Endothelial cell of umbilical vein (primary cell): ENCODE measurements at regions not wholly inside any gene's neighbourhood (a gene's known extent, or its start where the extent isn't known, plus 50 kb on each side); places are given as distances from the start of the nearest gene placed in this dataset.

ENCODE experiments used
- BruUV-seq: library from RNA; stranded (reverse); fragments of 400-500 nt; replicated peaks from 2 replicates; lab custom pipeline; 2021; lab: Mats Ljungman, UMichigan
- CTCF ChIA-PET: fragments of 300-600, 350-600 bp; sonication (Branson Sonifier 250); formaldehyde crosslinking; loops from one replicate; lab custom pipeline; 2021; ENCODE audit warnings: antibody characterized with exemption, inconsistent platforms; lab: Charles Lee
- POLR2A ChIA-PET: fragments of 300-600, 350-600 bp; sonication (Branson Sonifier 250); formaldehyde crosslinking; loops from one replicate; lab custom pipeline; 2021; ENCODE audit warnings: antibody characterized with exemption, inconsistent platforms; lab: Charles Lee
- DNase-seq: peaks from one replicate; pipeline ENCODE4 v3.0.0-alpha.2; 2011; ENCODE audit warnings: low read depth, low spot score
- FAIRE-seq: peaks from 2 replicates; lab custom pipeline; 2011; peaks lifted over from hg19 to GRCh38; lab: Jason Lieb, UNC
- H2AFZ ChIP-seq: 2 replicates; pipeline ENCODE4 v1.6.0; 2012; ENCODE audit warnings: low read depth, low read length, control low read depth, inconsistent platforms
- H3K27ac ChIP-seq: 2 replicates; pipeline ENCODE4 v1.5.1; 2011; ENCODE audit warnings: low read depth, mild to moderate bottlenecking, control low read depth, low read length, moderate library complexity; ENCODE audit not compliant: insufficient read depth
- H3K27me3 ChIP-seq, 2 experiments: 2 replicates each; pipeline versions ENCODE4 v1.6.0 to v1.6.1; 2011; ENCODE audit warnings: low read length in 2 of 2, mixed read lengths in 1 of 2; ENCODE audit not compliant: control insufficient read depth in 2 of 2, insufficient read depth in 2 of 2
- H3K36me3 ChIP-seq, 2 experiments: 2 replicates in 1 of 2; 3 replicates in 1 of 2; pipeline ENCODE4 v1.5.1; 2011; ENCODE audit warnings: low read length in 2 of 2, mild to moderate bottlenecking in 1 of 2, moderate library complexity in 1 of 2; ENCODE audit not compliant: control insufficient read depth in 2 of 2, insufficient read depth in 2 of 2; ENCODE audit errors: extremely low read depth in 1 of 2
- H3K4me1 ChIP-seq: 3 replicates; pipeline ENCODE4 v1.5.1; 2011; ENCODE audit warnings: mild to moderate bottlenecking, low read length; ENCODE audit not compliant: control insufficient read depth, insufficient read depth; ENCODE audit errors: extremely low read depth
- H3K4me2 ChIP-seq: 2 replicates; pipeline ENCODE4 v1.6.1; 2011; ENCODE audit warnings: low read length, control low read depth, mixed read lengths; ENCODE audit not compliant: insufficient read depth
- H3K4me3 ChIP-seq, 3 experiments: fragments of 200-600 bp in 1 of 3; sonication (generic), shearing (Covaris generic) in 1 of 3; replicated peaks in 1 of 3; 2 replicates each; pipeline ENCODE4 v1.5.1; 2011 to 2016; ENCODE audit warnings: control low read depth in 3 of 3, low read length in 3 of 3, mild to moderate bottlenecking in 2 of 3, inconsistent platforms in 1 of 3, low read depth in 1 of 3, moderate library complexity in 1 of 3; ENCODE audit not compliant: insufficient read depth in 1 of 3
- H3K79me2 ChIP-seq: 2 replicates; pipeline ENCODE4 v1.6.0; 2012; ENCODE audit warnings: low read length, inconsistent platforms; ENCODE audit not compliant: control insufficient read depth, insufficient read depth
- H3K9ac ChIP-seq: replicated peaks from 2 replicates; pipeline ENCODE3; 2011; ENCODE audit warnings: low read length, control low read depth; ENCODE audit not compliant: insufficient read depth; ENCODE audit errors: extremely low read depth
- H3K9me1 ChIP-seq: replicated peaks from 3 replicates; pipeline ENCODE4 v1.6.0; 2011; ENCODE audit warnings: mild to moderate bottlenecking, low read length; ENCODE audit not compliant: control insufficient read depth, insufficient read depth; ENCODE audit errors: extremely low read depth
- H3K9me3 ChIP-seq: replicated peaks from 2 replicates; pipeline ENCODE4 v1.5.1; 2012; ENCODE audit warnings: low read length, inconsistent platforms; ENCODE audit not compliant: control insufficient read depth, insufficient read depth
- H4K20me1 ChIP-seq: replicated peaks from 2 replicates; pipeline ENCODE3; 2011; ENCODE audit warnings: mild to moderate bottlenecking, low read length; ENCODE audit not compliant: control insufficient read depth, insufficient read depth; ENCODE audit errors: extremely low read depth
- CTCF ChIP-seq, 2 donors: IDR thresholded peaks; 1 replicate in 1 of 2; 2 replicates in 1 of 2; pipeline ENCODE4 v1.5.1; 2011; ENCODE audit warnings: low read length in 2 of 2, mild to moderate bottlenecking in 2 of 2, moderate library complexity in 2 of 2, control low read depth in 1 of 2, inconsistent platforms in 1 of 2, low read depth in 1 of 2; ENCODE audit not compliant: insufficient read depth in 1 of 2; ENCODE audit errors: extremely low read depth in 1 of 2
- EZH2 ChIP-seq: IDR thresholded peaks from 2 replicates; pipeline ENCODE4 v1.6.1; 2012; ENCODE audit warnings: borderline replicate concordance, low read depth, mild to moderate bottlenecking, moderate library complexity, low read length, inconsistent platforms; ENCODE audit not compliant: severe bottlenecking
- FOS ChIP-seq: IDR thresholded peaks from 2 replicates; pipeline ENCODE4 v1.6.1; 2011; ENCODE audit warnings: mild to moderate bottlenecking, low read length, moderate library complexity, borderline replicate concordance; ENCODE audit not compliant: insufficient read depth
- GATA2 ChIP-seq: IDR thresholded peaks from 2 replicates; pipeline ENCODE4 v1.7.0; 2011; ENCODE audit warnings: low read depth, mild to moderate bottlenecking, moderate library complexity, mixed read lengths, low read length; ENCODE audit not compliant: insufficient read length, insufficient read depth
- JUN ChIP-seq: IDR thresholded peaks from 2 replicates; pipeline ENCODE4 v1.6.1; 2011; ENCODE audit warnings: borderline replicate concordance, low read depth; ENCODE audit not compliant: insufficient read length, insufficient read depth
- MAX ChIP-seq: IDR thresholded peaks from 2 replicates; pipeline ENCODE4 v1.6.1; 2011; ENCODE audit not compliant: insufficient read depth, insufficient read length
- MYC ChIP-seq: IDR thresholded peaks from one replicate; pipeline ENCODE4 v1.6.1; 2011; ENCODE audit warnings: mild to moderate bottlenecking, low read depth, low read length
- POLR2A ChIP-seq: IDR thresholded peaks from 2 replicates; pipeline ENCODE4 v1.6.1; 2012; ENCODE audit warnings: low read depth, mild to moderate bottlenecking, control low read depth, low read length
- POLR2AphosphoS5 ChIP-seq: IDR thresholded peaks from 2 replicates; pipeline ENCODE4 v1.6.1; 2012; ENCODE audit warnings: low read depth, mild to moderate bottlenecking, control low read depth, low read length, moderate library complexity; ENCODE audit not compliant: insufficient read depth
- dilution Hi-C: fragments of 300-500 bp; cut with MboI; formaldehyde crosslinking; loops from one replicate; pipeline ENCODE4 v1.15.0; 2019; ENCODE audit warnings: low sequenced_read_pairs; ENCODE audit not compliant: extremely low pct_ligation_motif_present
- intact Hi-C: fragments of 100-400 bp; cut with micrococcal nuclease; formaldehyde crosslinking; loops from one replicate; pipeline ENCODE4 v1.10.0; 2022

DNA sequence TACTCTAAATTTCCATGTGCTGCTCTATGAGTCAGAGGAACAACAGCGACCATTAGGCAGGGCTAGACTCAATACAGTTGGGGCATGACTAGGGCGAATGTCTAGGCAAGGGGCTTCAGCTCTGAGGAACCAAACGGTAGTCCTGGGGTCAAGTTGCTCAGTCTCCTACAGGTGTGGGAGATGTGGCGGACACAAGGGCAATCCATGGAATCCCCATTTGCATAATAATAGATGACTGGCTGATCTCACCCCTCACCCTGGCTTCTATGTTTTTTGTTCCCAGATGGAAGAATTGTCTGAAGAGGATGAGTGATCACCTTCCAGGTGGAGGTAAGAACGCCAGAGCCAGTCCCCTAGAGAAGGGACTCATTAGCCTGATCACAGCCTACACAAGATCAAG lies 1048.2 kb upstream of the MIR17HG start:
- dilution Hi-C loops (no loop called here), intact Hi-C loops (no loop called here)
- Histone ChIP-seq H4K20me1 (no peaks in the 10 kb centered on the region), H2AFZ (no peak overlapping the region), H3K4me2 (no peak overlapping the region), H3K4me3 (no peak overlapping the region), H3K9me3 (no peaks in the 10 kb centered on the region), H3K27ac (no peak overlapping the region), H3K79me2 (no peaks in the 10 kb centered on the region), H3K4me1 (no peaks in the 10 kb centered on the region), H3K27me3 (no peaks in the 10 kb centered on the region), H3K9ac (no peak overlapping the region), H3K9me1 (no peaks in the 10 kb centered on the region), H3K36me3 (no peaks in the 10 kb centered on the region)
- DNase-seq (no peak), FAIRE-seq (no peak)
- TF ChIP-seq FOS, result no peak
- no peak for TF ChIP-seq MYC
- TF ChIP-seq POLR2AphosphoS5, result no peak
- TF ChIP-seq EZH2, result no peak
- no peak for TF ChIP-seq GATA2
- no peak for TF ChIP-seq JUN
- TF ChIP-seq CTCF (IDR thresholded peaks at IDR 0.05; ENCODE audit: extremely low read depth in 1 of 2, insufficient read depth in 1 of 2, low read depth in 1 of 2, low read length in 2 of 2), result no peak
- no peak for TF ChIP-seq MAX
- TF ChIP-seq POLR2A, result no peak
- ChIA-PET CTCF (no interaction called here), POLR2A (no interaction called here)
- BruUV-seq, result no TSS peak
